Astrocyte of the cerebellum (primary cell): ENCODE measurements at regions not wholly inside any gene's neighbourhood (a gene's known extent, or its start where the extent isn't known, plus 50 kb on each side); places are given as distances from the start of the nearest gene placed in this dataset.
"Not testable (repeated sequence)": the region's sequence is repeated elsewhere in the genome, so short reads cannot be mapped to it uniquely, and the experiment has no call there.

ENCODE experiments used
- DNase-seq: peaks from one replicate; pipeline ENCODE4 v3.0.0-alpha.2; 2011; ENCODE audit warnings: low read depth
- H3K4me3 ChIP-seq: 2 replicates; pipeline ENCODE4 v1.5.1; 2011; ENCODE audit warnings: mild to moderate bottlenecking, low read depth, low read length, moderate library complexity
- CTCF ChIP-seq: IDR thresholded peaks from 2 replicates; pipeline ENCODE4 v1.5.1; 2012; ENCODE audit warnings: low read length, low read depth, moderate library complexity, mild to moderate bottlenecking; ENCODE audit errors: missing control alignments
- in situ Hi-C: cut with HindIII; loops from 2 replicates; pipeline ENCODE4 v1.10.0; 2017; ENCODE audit warnings: low sequenced_read_pairs

GRCh38 chr12:126944684-126945083, 1322.3 kb upstream of the TMEM132C start:
- no peak overlapping the region for H3K4me3 ChIP-seq
- no peak for DNase-seq
- TF ChIP-seq CTCF = no peak
- in situ Hi-C loops = no loop called here

GRCh38 chr12:126946958-126947357, 1320.0 kb upstream of the TMEM132C start:
- H3K4me3 ChIP-seq, DNase-seq, in situ Hi-C loops: not testable (repeated sequence)

GRCh38 chr12:126949558-126949957, 1317.4 kb upstream of the TMEM132C start:
- DNase-seq = no peak
- no peak overlapping the region for H3K4me3 ChIP-seq
- no peak for TF ChIP-seq CTCF
- in situ Hi-C loops = no loop called here

DNA sequence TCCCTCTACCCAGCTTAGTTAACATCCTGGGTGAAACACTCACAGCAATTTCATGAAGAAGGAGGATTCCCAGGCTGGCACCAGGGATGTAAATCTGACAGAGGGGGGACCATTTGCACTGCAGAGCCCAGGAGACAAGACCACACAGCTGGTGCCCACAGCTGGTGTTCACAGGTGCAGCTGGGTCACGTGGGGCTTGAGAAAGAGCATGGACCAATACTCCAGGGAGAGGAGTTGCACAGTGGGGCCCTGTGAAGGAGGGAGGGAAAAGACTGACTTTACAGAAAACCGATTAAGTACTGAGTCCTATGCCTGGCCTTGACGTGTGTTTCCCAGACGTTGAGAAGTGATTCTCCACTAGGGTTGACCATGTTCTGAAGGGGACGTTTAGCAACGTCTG, 1316.7 kb upstream of the TMEM132C start:
- TF ChIP-seq CTCF = no peak
- H3K4me3 ChIP-seq = no peak overlapping the region
- no peak for DNase-seq
- in situ Hi-C loops = no loop called here

DNA sequence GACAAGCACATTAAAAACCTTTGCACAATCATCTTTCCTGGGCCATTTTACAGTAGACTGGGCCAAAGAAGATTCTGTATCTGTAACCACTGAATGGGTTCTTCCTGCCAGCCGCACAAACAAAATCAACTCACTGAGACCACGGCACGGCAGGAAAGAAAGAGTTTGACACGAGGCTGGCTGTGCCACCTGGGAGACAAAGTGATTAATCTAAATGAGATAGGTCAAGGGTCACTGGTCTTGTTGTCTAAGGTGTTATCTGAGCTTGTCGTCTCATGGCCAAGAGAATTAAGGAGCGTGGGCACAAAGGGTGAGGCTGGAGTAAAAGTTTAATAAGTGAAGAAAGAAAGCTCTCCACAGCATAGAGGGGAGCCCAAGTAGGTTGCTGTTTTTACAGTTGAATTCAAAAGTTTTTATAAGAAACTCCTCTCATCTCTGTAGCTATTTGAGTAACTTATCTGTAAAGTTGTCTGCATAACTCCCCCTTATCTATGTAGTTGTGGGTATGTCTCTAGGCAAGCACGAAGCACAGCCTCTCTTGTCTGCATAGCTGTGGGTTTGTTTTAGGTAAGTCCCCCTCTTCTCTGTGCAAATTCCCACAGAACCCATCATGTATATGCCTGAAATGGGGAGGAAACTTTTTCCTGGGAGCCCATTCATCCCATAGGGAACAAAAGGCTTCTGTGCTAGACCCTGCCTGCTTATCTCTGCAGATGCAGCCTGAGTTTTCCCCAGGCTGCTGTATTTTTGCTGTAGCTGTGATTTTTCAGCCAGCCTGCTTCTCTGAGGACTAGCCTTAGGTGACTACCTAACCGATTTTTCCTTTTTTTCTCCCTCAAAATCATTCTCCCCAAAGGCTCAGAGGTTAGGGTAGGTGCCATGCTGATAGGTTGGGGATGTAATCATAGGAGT, 1314.6 kb upstream of the TMEM132C start:
- in situ Hi-C loops = no loop called here
- no peak for TF ChIP-seq CTCF
- H3K4me3 ChIP-seq = no peak overlapping the region
- no peak for DNase-seq

GRCh38 chr12:126953365-126953889, 1313.5 kb upstream of the TMEM132C start:
- no peak for TF ChIP-seq CTCF
- no peak for DNase-seq
- in situ Hi-C loops = no loop called here

DNA sequence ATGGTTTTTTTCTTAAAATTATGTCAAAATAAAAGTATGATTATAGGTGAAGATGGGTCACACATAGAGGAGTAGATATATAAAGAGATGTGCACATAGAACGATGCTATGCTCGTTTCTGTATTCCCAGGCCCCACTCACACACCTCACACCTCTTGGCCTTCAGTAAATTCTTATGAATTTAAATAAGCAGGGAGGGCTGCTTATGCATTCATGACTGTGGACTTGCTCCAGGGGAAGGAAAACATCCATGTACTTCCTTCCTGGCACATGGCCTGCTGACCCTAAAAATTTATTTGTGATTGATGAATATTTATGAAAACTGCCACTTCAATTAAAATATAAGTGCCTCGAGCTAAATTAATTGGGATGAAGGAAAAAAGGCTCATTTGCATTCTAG, 1306.7 kb upstream of the TMEM132C start:
- in situ Hi-C loops = no loop called here
- no peak overlapping the region for H3K4me3 ChIP-seq
- no peak for DNase-seq
- TF ChIP-seq CTCF = no peak

More at GRCh38 chr12:126953365-126953889, 1313.5 kb upstream of the TMEM132C start:
- H3K4me3 ChIP-seq = no peak overlapping the region
